Body of pancreas (tissue), 4 donors: ENCODE measurements at regions not wholly inside any gene's neighbourhood (a gene's known extent, or its start where the extent isn't known, plus 50 kb on each side); places are given as distances from the start of the nearest gene placed in this dataset.

Experiments
- ATAC-seq: fragments of 150-250 bp; one replicate; pipeline ENCODE4 v1.9.1; 2016
- DNase-seq, 4 donors: peaks; one replicate each; pipeline ENCODE4 v3.0.0-alpha.2; 2019
- H3K27ac ChIP-seq, 4 donors: fragments of 200-600 bp; sonication (generic); 1 replicate in 3 of 4; 2 replicates in 1 of 4; pipeline versions ENCODE4 v1.5.1 to v1.6.1; 2016 to 2019; ENCODE audit warnings: mild to moderate bottlenecking in 1 of 4, mixed read lengths in 1 of 4, moderate library complexity in 1 of 4
- H3K27me3 ChIP-seq, 2 donors: fragments of 200-600 bp; sonication (generic); one replicate each; pipeline ENCODE4 v1.6.0; 2016; ENCODE audit warnings: mild to moderate bottlenecking in 1 of 2
- H3K36me3 ChIP-seq, 2 donors: fragments of 200-600 bp; sonication (generic); replicated peaks in 1 of 2; 2 replicates each; pipeline ENCODE4 v1.5.1; 2016; ENCODE audit warnings: low read depth in 2 of 2; ENCODE audit not compliant: insufficient read depth in 1 of 2
- H3K4me1 ChIP-seq: fragments of 200-600 bp; sonication (generic); one replicate; pipeline ENCODE4 v1.6.0; 2016
- H3K4me3 ChIP-seq, 2 donors: fragments of 200-600 bp; sonication (generic); 1 replicate in 1 of 2; 2 replicates in 1 of 2; pipeline ENCODE4 v1.5.1; 2016 to 2019
- H3K9me3 ChIP-seq, 3 donors: fragments of 200-600 bp; sonication (generic); 1 replicate in 2 of 3; 2 replicates in 1 of 3; pipeline ENCODE4 v1.5.1; 2016
- CTCF ChIP-seq, 7 experiments: fragments of 450-650 bp in 4 of 7; fragments of 200-600 bp in 3 of 7; sonication (generic) in 3 of 7; IDR thresholded peaks; one replicate each; pipeline ENCODE4 v1.5.1; 2016 to 2019; ENCODE audit warnings: antibody characterized with exemption in 7 of 7
- POLR2A ChIP-seq, 3 donors: fragments of 450-650 bp; IDR thresholded peaks; one replicate each; pipeline ENCODE4 v1.6.1; 2016; ENCODE audit warnings: antibody characterized with exemption in 3 of 3, mild to moderate bottlenecking in 2 of 3
- WGBS, 2 donors: methylation state at CpG; one replicate each; pipeline ENCODE4 v1.1.5; 2017; 5-methylcytosine and 5-hydroxymethylcytosine counted together
- intact Hi-C: fragments of 100-400 bp; cut with DNase I; formaldehyde crosslinking; loops from one replicate; pipeline ENCODE4 v1.15.1; 2023

- intact Hi-C loops: no loop called here
- no peak overlapping the region for H3K4me3 ChIP-seq
- no peaks in the 10 kb centered on the region for H3K27me3 ChIP-seq
- DNase-seq: no peak
- no peaks in the 10 kb centered on the region for H3K4me1 ChIP-seq
- no peak overlapping the region for H3K27ac ChIP-seq
- no peak for ATAC-seq
- H3K9me3 ChIP-seq: peaks cover 0 to 9% (median 0%) of the 10 kb centered on the region in 3 donors
- H3K36me3 ChIP-seq: no peaks in the 10 kb centered on the region
- no peak for TF ChIP-seq POLR2A (IDR thresholded peaks at IDR 0.05)
- TF ChIP-seq CTCF (IDR thresholded peaks at IDR 0.05): no peak
- WGBS, 2 donors: 79 to 81% methylated on average over 5 of the region's 5 CpGs
Measured at GRCh38 chr10:130230036-130230435, 93.8 kb downstream of the GLRX3 start.

GRCh38 chr10:130230611-130231010 lies 94.4 kb downstream of the GLRX3 start:
- no peak overlapping the region for H3K4me3 ChIP-seq
- H3K4me1 ChIP-seq: no peaks in the 10 kb centered on the region
- intact Hi-C loops: no loop called here
- H3K9me3 ChIP-seq: peaks cover 0 to 9% (median 0%) of the 10 kb centered on the region in 3 donors
- TF ChIP-seq CTCF (IDR thresholded peaks at IDR 0.05) (no peak), POLR2A (IDR thresholded peaks at IDR 0.05) (no peak)
- WGBS, 2 donors: 65 to 73% methylated on average over 6 of the region's 6 CpGs
- DNase-seq (no peak), ATAC-seq (no peak)
- no peaks in the 10 kb centered on the region for H3K27me3 ChIP-seq
- H3K27ac ChIP-seq: no peak overlapping the region
- no peaks in the 10 kb centered on the region for H3K36me3 ChIP-seq

GRCh38 chr10:130231251-130231741 lies 95.1 kb downstream of the GLRX3 start:
- WGBS, 2 donors: 82 to 97% methylated on average over 9 to 15 of the region's 15 CpGs
- H3K27ac ChIP-seq: no peak overlapping the region
- no peaks in the 10 kb centered on the region for H3K4me1 ChIP-seq
- no peaks in the 10 kb centered on the region for H3K36me3 ChIP-seq
- intact Hi-C loops: no loop called here
- peaks cover 0 to 9% (median 0%) of the 10 kb centered on the region in 3 donors for H3K9me3 ChIP-seq
- TF ChIP-seq POLR2A (IDR thresholded peaks at IDR 0.05) (no peak), CTCF (IDR thresholded peaks at IDR 0.05) (no peak)
- ATAC-seq: no peak
- no peaks in the 10 kb centered on the region for H3K27me3 ChIP-seq
- DNase-seq: no peak
- H3K4me3 ChIP-seq: no peak overlapping the region

GRCh38 chr10:130232166-130233034 lies 96.2 kb downstream of the GLRX3 start:
- 79 to 83% methylated on average over 21 to 28 of the region's 28 CpGs for WGBS, 2 donors
- Histone ChIP-seq H3K9me3 (peaks cover 0 to 5% (median 0%) of the 10 kb centered on the region in 3 donors), H3K4me1 (no peaks in the 10 kb centered on the region), H3K27ac (no peak overlapping the region), H3K27me3 (no peaks in the 10 kb centered on the region), H3K4me3 (no peak overlapping the region), H3K36me3 (no peaks in the 10 kb centered on the region)
- no peak for TF ChIP-seq CTCF (IDR thresholded peaks at IDR 0.05)
- no peak for TF ChIP-seq POLR2A (IDR thresholded peaks at IDR 0.05)
- DNase-seq (no peak), ATAC-seq (no peak)
- intact Hi-C loops: no loop called here

GRCh38 chr10:130233035-130233360 lies 96.8 kb downstream of the GLRX3 start:
- no peak overlapping the region for H3K27ac ChIP-seq
- no peak for TF ChIP-seq POLR2A (IDR thresholded peaks at IDR 0.05)
- no peak for TF ChIP-seq CTCF (IDR thresholded peaks at IDR 0.05)
- intact Hi-C loops: no loop called here
- no peak for ATAC-seq
- no peak overlapping the region for H3K4me3 ChIP-seq
- 86 to 87% methylated on average over 14 of the region's 14 CpGs for WGBS, 2 donors
- no peak for DNase-seq
- no peaks in the 10 kb centered on the region for H3K9me3 ChIP-seq
- H3K27me3 ChIP-seq: no peaks in the 10 kb centered on the region
- H3K4me1 ChIP-seq: no peaks in the 10 kb centered on the region
- no peaks in the 10 kb centered on the region for H3K36me3 ChIP-seq
